ENCODE measurements at regions not wholly inside any gene's neighbourhood (a gene's known extent, or its start where the extent isn't known, plus 50 kb on each side); places are given as distances from the start of the nearest gene placed in this dataset.
"Not testable (repeated sequence)": the region's sequence is repeated elsewhere in the genome, so short reads cannot be mapped to it uniquely, and the experiment has no call there.

GRCh38 chr4:140219070-140219469 lies 65.1 kb upstream of the MAML3 start:
- TF ChIP-seq POLR2AphosphoS5 (IDR thresholded peaks at IDR 0.05; ENCODE audit: low read depth, low read length); POLR2A (IDR thresholded peaks at IDR 0.05; ENCODE audit: low read depth, low read length); TAF1 (IDR thresholded peaks at IDR 0.05; ENCODE audit: borderline replicate concordance, low read depth, low read length): not testable (repeated sequence)

All from GM12892 (cell line).